Mesenchymal stem cell (in vitro differentiated cells and primary cell): ENCODE measurements at regions not wholly inside any gene's neighbourhood (a gene's known extent, or its start where the extent isn't known, plus 50 kb on each side); places are given as distances from the start of the nearest gene placed in this dataset.

ENCODE experiments used
- DNase-seq: peaks from one replicate; pipeline ENCODE4 v3.0.0-alpha.2; 2013
- H2AFZ ChIP-seq: one replicate; pipeline ENCODE4 v1.6.1; 2013; ENCODE audit warnings: low read depth, mild to moderate bottlenecking, control low read depth, inconsistent platforms, low read length, moderate library complexity
- H2AK5ac ChIP-seq: 2 replicates; pipeline ENCODE4 v1.6.1; 2013; ENCODE audit warnings: low read length, moderate library complexity, mild to moderate bottlenecking, inconsistent platforms; ENCODE audit not compliant: severe bottlenecking
- H2BK120ac ChIP-seq: one replicate; pipeline ENCODE4 v1.6.1; 2013; ENCODE audit warnings: low read depth, mild to moderate bottlenecking, inconsistent platforms, low read length, moderate library complexity
- H2BK12ac ChIP-seq, 2 experiments: one replicate each; pipeline ENCODE4 v1.6.1; 2013; ENCODE audit warnings: inconsistent platforms in 2 of 2, low read length in 2 of 2, mild to moderate bottlenecking in 2 of 2, moderate library complexity in 2 of 2, control low read depth in 1 of 2
- H2BK15ac ChIP-seq: one replicate; pipeline ENCODE4 v1.6.1; 2013; ENCODE audit warnings: mild to moderate bottlenecking, low read depth, inconsistent platforms; ENCODE audit not compliant: poor library complexity, severe bottlenecking
- H2BK5ac ChIP-seq: 2 replicates; pipeline ENCODE4 v1.6.1; 2013; ENCODE audit warnings: low read depth, mild to moderate bottlenecking, low read length, control low read depth, inconsistent platforms; ENCODE audit not compliant: poor library complexity, severe bottlenecking
- H3K14ac ChIP-seq, 2 experiments: one replicate each; pipeline ENCODE4 v1.6.1; 2013; ENCODE audit warnings: inconsistent platforms in 2 of 2, low read length in 2 of 2, control low read depth in 1 of 2, mild to moderate bottlenecking in 1 of 2, moderate library complexity in 1 of 2
- H3K18ac ChIP-seq, 2 experiments: one replicate each; pipeline ENCODE4 v1.6.1; 2013; ENCODE audit warnings: inconsistent platforms in 2 of 2, low read length in 2 of 2, control low read depth in 1 of 2, low read depth in 1 of 2, mild to moderate bottlenecking in 1 of 2
- H3K23ac ChIP-seq, 2 experiments: one replicate each; pipeline ENCODE4 v1.6.1; 2013; ENCODE audit warnings: inconsistent platforms in 2 of 2, low read length in 2 of 2, mild to moderate bottlenecking in 2 of 2, moderate library complexity in 2 of 2, control low read depth in 1 of 2
- H3K27ac ChIP-seq: 2 replicates; pipeline ENCODE4 v1.5.1; 2013; ENCODE audit warnings: mild to moderate bottlenecking, moderate library complexity, low read length, control low read depth, inconsistent platforms; ENCODE audit not compliant: poor library complexity, severe bottlenecking
- H3K27me3 ChIP-seq, 2 experiments: 2 replicates each; pipeline versions ENCODE4 v1.6.1 to v1.7.0; 2013; ENCODE audit warnings: low read length in 2 of 2, mild to moderate bottlenecking in 2 of 2, moderate library complexity in 2 of 2, control low read depth in 1 of 2, inconsistent platforms in 1 of 2; ENCODE audit not compliant: control insufficient read depth in 1 of 2, insufficient read depth in 1 of 2
- H3K36me3 ChIP-seq, 2 experiments: 2 replicates each; pipeline versions ENCODE4 v1.6.1 to v1.7.0; 2013; ENCODE audit warnings: low read length in 2 of 2, control low read depth in 1 of 2, inconsistent platforms in 1 of 2, low read depth in 1 of 2, mild to moderate bottlenecking in 1 of 2; ENCODE audit not compliant: insufficient read depth in 2 of 2, control insufficient read depth in 1 of 2
- H3K4ac ChIP-seq, 2 experiments: one replicate each; pipeline ENCODE4 v1.6.1; 2013; ENCODE audit warnings: inconsistent platforms in 2 of 2, low read length in 2 of 2, mild to moderate bottlenecking in 2 of 2, moderate library complexity in 2 of 2, control low read depth in 1 of 2, low read depth in 1 of 2
- H3K4me1 ChIP-seq: 2 replicates; pipeline ENCODE4 v1.6.1; 2013; ENCODE audit warnings: low read depth, low read length, control low read depth; ENCODE audit not compliant: control insufficient read depth, insufficient read depth
- H3K4me2 ChIP-seq: 2 replicates; pipeline ENCODE4 v1.6.1; 2013; ENCODE audit warnings: low read length, mild to moderate bottlenecking, inconsistent platforms; ENCODE audit not compliant: poor library complexity, severe bottlenecking
- H3K4me3 ChIP-seq, 2 experiments: 2 replicates each; pipeline versions ENCODE4 v1.5.1 to v1.7.0; 2013; ENCODE audit warnings: low read length in 2 of 2, mild to moderate bottlenecking in 2 of 2, control low read depth in 1 of 2, low read depth in 1 of 2; ENCODE audit not compliant: insufficient read depth in 1 of 2
- H3K79me1 ChIP-seq: replicated peaks from 2 replicates; pipeline ENCODE4 v1.6.1; 2013; ENCODE audit warnings: mild to moderate bottlenecking, control low read depth, low read length, inconsistent platforms; ENCODE audit not compliant: poor library complexity, severe bottlenecking
- H3K9ac ChIP-seq: 2 replicates; pipeline ENCODE4 v1.7.0; 2013; ENCODE audit warnings: mild to moderate bottlenecking, low read length, moderate library complexity
- H3K9me3 ChIP-seq: 2 replicates; pipeline ENCODE4 v1.7.0; 2013; ENCODE audit warnings: mild to moderate bottlenecking, low read length; ENCODE audit not compliant: control insufficient read depth
- H4K8ac ChIP-seq: one replicate; pipeline ENCODE4 v1.6.1; 2013; ENCODE audit warnings: inconsistent platforms, mild to moderate bottlenecking, low read length, moderate library complexity
- H4K91ac ChIP-seq: one replicate; pipeline ENCODE4 v1.6.1; 2013; ENCODE audit warnings: mild to moderate bottlenecking, low read length, inconsistent platforms
- WGBS: methylation state at CpG from one replicate; pipeline ENCODE4 v1.1.7; 2013; ENCODE audit warnings: mixed read lengths; 5-methylcytosine and 5-hydroxymethylcytosine counted together

- no peak overlapping the region for H2BK12ac ChIP-seq
- H3K79me1 ChIP-seq: no peaks in the 10 kb centered on the region
- H3K9me3 ChIP-seq: no peaks in the 10 kb centered on the region
- H4K8ac ChIP-seq: no peak overlapping the region
- H3K9ac ChIP-seq: no peak overlapping the region
- no peak overlapping the region for H3K14ac ChIP-seq
- no peak overlapping the region for H4K91ac ChIP-seq
- H3K23ac ChIP-seq: no peak overlapping the region
- no peaks in the 10 kb centered on the region for H3K36me3 ChIP-seq
- H3K27me3 ChIP-seq: peaks cover 0 to 18% of the 10 kb centered on the region in 2 experiments
- no peak overlapping the region for H2BK15ac ChIP-seq
- H3K27ac ChIP-seq: no peak overlapping the region
- H3K4me2 ChIP-seq: no peak overlapping the region
- H3K18ac ChIP-seq: no peak overlapping the region
- no peaks in the 10 kb centered on the region for H3K4me1 ChIP-seq
- no peak overlapping the region for H3K4me3 ChIP-seq
- no peak overlapping the region for H2AFZ ChIP-seq
- no peak for DNase-seq
- no peak overlapping the region for H2AK5ac ChIP-seq
- H3K4ac ChIP-seq: no peak overlapping the region
- 78% methylated on average over 9 of the region's 9 CpGs for WGBS
- no peak overlapping the region for H2BK5ac ChIP-seq
- H2BK120ac ChIP-seq: no peak overlapping the region
These were observed 87.0 kb upstream of the IGF1R start for GRCh38 chr15:98561169-98561941.

- Histone ChIP-seq H2BK15ac (no peak overlapping the region), H3K14ac (no peak overlapping the region), H3K18ac (no peak overlapping the region), H3K23ac (no peak overlapping the region), H3K9me3 (peaks cover 2% of the 10 kb centered on the region), H2AFZ (no peak overlapping the region), H2BK5ac (no peak overlapping the region), H2BK12ac (no peak overlapping the region), H2BK120ac (no peak overlapping the region), H3K4me2 (no peak overlapping the region), H3K79me1 (no peaks in the 10 kb centered on the region), H3K4me3 (no peak overlapping the region), H3K9ac (no peak overlapping the region), H3K4me1 (no peaks in the 10 kb centered on the region), H3K27me3 (peaks cover 0 to 18% of the 10 kb centered on the region in 2 experiments), H3K36me3 (no peaks in the 10 kb centered on the region), H4K8ac (no peak overlapping the region), H2AK5ac (no peak overlapping the region), H3K4ac (no peak overlapping the region), H4K91ac (no peak overlapping the region), H3K27ac (no peak overlapping the region)
- WGBS: 85% methylated on average over 18 of the region's 18 CpGs
- DNase-seq: no peak
These were observed 85.9 kb upstream of the IGF1R start for GRCh38 chr15:98562331-98562937.

GRCh38 chr15:98565566-98565965 lies 82.8 kb upstream of the IGF1R start:
- H3K9me3 ChIP-seq: peaks cover 17% of the 10 kb centered on the region

GRCh38 chr15:98567951-98568350 lies 80.4 kb upstream of the IGF1R start:
- H3K14ac ChIP-seq: no peak overlapping the region
- H3K4ac ChIP-seq: no peak overlapping the region
- no peak overlapping the region for H2AFZ ChIP-seq
- H3K18ac ChIP-seq: no peak overlapping the region
- H3K4me1 ChIP-seq: no peaks in the 10 kb centered on the region
- H2AK5ac ChIP-seq: no peak overlapping the region
- no peak for DNase-seq
- no peak overlapping the region for H3K9ac ChIP-seq
- H3K27me3 ChIP-seq: peaks cover 0 to 8% of the 10 kb centered on the region in 2 experiments
- H3K4me3 ChIP-seq: no peak overlapping the region
- H3K9me3 ChIP-seq: peaks cover 17% of the 10 kb centered on the region
- no peak overlapping the region for H3K4me2 ChIP-seq
- no peak overlapping the region for H2BK15ac ChIP-seq
- no peak overlapping the region for H4K91ac ChIP-seq
- 52% methylated on average over 7 of the region's 7 CpGs for WGBS
- no peak overlapping the region for H4K8ac ChIP-seq
- no peak overlapping the region for H2BK5ac ChIP-seq
- no peak overlapping the region for H3K23ac ChIP-seq
- no peaks in the 10 kb centered on the region for H3K79me1 ChIP-seq
- H3K36me3 ChIP-seq: no peaks in the 10 kb centered on the region
- H2BK120ac ChIP-seq: no peak overlapping the region
- no peak overlapping the region for H2BK12ac ChIP-seq
- H3K27ac ChIP-seq: no peak overlapping the region

More at GRCh38 chr15:98565566-98565965, 82.8 kb upstream of the IGF1R start:
- Histone ChIP-seq H3K4me1 (no peaks in the 10 kb centered on the region), H2BK12ac (no peak overlapping the region), H3K36me3 (no peaks in the 10 kb centered on the region), H3K9ac (no peak overlapping the region), H4K8ac (no peak overlapping the region), H3K23ac (no peak overlapping the region), H2BK120ac (no peak overlapping the region), H2AK5ac (no peak overlapping the region), H3K4me3 (no peak overlapping the region), H3K27ac (no peak overlapping the region), H3K14ac (no peak overlapping the region), H3K4ac (no peak overlapping the region), H2BK5ac (no peak overlapping the region), H2BK15ac (no peak overlapping the region), H2AFZ (no peak overlapping the region), H4K91ac (no peak overlapping the region), H3K79me1 (no peaks in the 10 kb centered on the region), H3K27me3 (peaks cover 0 to 11% of the 10 kb centered on the region in 2 experiments), H3K18ac (no peak overlapping the region), H3K4me2 (no peak overlapping the region)
- DNase-seq: no peak
- 92% methylated on average over 12 of the region's 12 CpGs for WGBS
